GM19328 (cell line): ENCODE measurements at regions not wholly inside any gene's neighbourhood (a gene's known extent, or its start where the extent isn't known, plus 50 kb on each side); places are given as distances from the start of the nearest gene placed in this dataset.
"Not testable (repeated sequence)": the region's sequence is repeated elsewhere in the genome, so short reads cannot be mapped to it uniquely, and the experiment has no call there.

Experiments
- ATAC-seq: cut with Tn5 transposase; IDR thresholded peaks from one replicate; pipeline ENCODE4 v1.9.1; 2021; ENCODE audit warnings: mild to moderate bottlenecking, moderate library complexity; ENCODE audit not compliant: unreplicated experiment

DNA sequence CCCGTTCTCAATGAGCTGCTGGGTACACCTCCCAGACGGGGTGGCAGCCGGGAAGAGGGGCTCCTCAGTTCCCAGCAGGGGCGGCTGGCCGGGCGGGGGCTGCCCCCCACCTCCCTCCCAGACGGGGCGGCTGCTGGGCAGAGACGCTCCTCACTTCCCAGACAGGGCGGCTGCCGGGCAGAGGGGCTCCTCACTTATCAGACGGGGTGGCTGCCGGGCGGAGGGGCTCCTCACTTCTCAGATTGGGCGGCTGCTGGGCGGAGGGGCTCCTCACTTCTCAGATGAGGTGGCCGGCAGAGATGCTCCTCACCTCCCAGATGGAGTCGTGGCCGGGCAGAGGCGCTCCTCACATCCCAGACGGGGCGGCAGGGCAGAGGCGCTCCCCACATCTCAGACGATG, 559.0 kb downstream of the CD109 start:
- not testable (repeated sequence) for ATAC-seq

DNA sequence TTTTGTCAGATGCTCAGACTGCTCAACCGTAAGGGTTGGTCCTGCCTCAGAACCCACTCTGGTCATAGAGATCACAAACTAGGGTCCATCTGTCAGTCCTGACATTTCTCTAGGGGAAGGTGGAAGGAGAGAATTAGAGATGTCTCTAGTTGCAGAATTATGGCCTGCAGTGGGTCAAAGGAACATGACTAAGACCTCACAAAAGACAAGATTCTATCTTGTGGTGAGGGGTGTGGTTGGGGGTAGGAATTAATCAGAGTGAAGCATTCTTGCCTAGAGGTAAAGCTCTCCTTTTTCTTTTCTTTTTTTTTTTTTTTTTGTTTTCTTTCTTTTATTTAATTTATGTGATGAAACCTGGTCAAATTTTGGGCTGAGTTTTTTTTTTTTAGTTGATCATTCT, 558.1 kb downstream of the CD109 start:
- ATAC-seq = not testable (repeated sequence)

DNA sequence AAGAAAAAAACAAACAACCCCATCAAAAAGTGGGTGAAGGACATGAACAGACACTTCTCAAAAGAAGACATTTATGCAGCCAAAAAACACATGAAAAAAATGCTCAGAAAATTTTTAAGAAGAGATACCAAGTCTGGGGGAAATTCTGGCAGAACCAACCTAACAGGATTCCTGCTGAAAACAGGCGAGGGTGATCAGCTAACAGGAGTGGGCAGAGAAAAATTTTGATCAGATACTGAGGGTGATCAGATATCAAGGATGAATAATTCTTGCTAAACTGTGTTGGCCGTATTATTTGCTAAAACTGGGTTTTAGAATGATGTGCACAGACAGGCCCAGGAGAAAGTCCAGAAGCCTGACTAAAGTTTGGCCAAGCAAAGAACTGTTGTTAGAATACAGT, 557.3 kb downstream of the CD109 start:
- no peak for ATAC-seq

DNA sequence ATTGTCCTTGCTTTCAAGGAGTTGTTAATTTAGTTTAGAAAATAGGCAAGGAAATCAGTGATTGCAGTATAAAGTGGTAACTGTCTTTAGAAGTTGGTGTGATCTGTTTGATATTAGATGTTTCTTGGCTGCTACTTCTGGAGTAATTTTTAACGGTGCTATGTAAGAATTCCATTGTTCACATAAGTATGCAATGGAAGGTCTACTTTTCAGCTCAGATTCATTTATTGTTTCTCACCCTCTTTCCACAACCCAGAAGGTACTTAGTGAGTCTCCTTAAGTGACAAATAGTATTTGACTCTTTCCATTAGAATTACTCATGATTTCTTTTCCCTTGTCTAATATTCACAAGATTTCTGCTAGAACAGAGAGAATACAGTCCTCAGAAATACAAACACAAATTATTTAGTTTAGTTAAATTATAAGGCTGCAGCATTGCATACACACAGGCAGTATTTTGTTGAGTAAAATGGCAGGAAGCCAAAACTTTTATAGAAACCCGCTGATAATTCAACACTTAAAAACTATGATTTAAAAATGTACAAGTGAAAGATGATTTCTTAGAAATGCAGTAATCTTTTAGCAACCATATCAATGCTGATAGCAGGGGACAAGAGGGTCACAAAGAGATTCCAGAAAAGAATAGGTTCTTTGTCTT, 554.3 kb downstream of the CD109 start:
- no peak for ATAC-seq

DNA sequence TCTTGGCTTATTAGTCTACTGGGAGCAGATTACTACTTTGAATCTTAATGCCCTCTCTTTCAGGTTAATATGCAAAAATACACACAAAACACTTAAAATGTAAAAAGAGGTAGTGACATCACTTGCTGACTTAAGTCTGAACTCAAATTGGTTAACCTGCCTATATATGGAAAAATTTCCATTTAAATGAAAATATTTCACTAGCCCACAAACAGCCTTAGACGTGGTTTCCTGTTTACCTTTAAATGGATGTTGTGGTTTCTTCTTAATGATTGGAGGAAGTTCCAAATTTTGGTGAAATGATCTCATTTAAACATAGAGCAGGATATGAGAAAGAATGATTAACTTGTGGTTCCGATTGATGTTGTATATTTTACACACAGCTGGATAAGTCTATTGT, 553.7 kb downstream of the CD109 start:
- ATAC-seq = peak; percentile 44

GRCh38 chr6:74248966-74249365, 553.0 kb downstream of the CD109 start:
- no peak for ATAC-seq

DNA sequence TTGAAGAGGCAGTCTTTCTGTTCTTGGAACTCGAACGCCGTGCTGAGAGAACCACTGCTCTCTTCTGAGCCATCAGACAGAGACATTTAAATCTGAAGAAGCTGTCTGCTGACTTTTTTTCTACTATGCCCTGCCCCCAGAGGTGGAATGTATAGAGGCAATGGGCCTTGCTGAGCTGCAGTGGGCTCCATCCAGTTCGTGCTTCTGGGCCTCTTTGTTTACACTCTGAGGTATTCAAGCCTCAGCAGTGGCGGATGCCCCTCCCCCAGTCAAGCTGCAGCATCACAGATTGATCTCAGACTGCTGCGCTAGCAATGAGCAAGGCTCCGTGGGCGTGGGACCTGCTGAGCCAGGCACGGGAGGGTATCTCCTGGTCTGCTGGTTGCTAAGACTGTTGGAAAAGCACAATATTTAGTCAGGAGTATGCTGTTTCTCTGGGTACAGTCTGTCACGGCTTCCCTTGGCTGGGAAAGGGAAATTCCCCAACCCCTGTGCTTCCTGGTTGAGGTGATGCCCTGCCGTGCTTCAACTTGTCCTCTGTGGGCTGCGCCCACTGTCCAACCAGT, 526.8 kb downstream of the CD109 start:
- no peak for ATAC-seq

- no peak for ATAC-seq
These were observed 518.0 kb downstream of the CD109 start for GRCh38 chr6:74213995-74214394.

DNA sequence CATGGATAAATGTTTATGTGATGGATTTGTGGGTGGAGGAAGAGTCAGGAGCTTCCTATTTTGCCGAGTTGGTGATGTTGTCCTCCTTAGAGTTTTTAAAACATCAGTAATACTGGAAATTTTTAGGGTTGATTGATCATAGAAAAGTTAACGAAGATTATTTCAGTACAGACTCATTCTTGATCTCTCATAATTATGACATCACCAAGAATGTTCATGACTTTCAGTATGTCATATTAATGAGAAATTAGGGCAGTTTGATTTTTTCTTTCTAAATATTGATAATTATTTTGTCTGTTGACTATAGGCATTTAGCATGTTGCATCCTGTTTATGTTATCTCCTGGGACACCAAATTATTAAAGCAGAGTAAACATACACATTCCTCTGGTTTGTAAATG, 512.2 kb downstream of the CD109 start:
- ATAC-seq = no peak

GRCh38 chr6:74199215-74199915, 503.4 kb downstream of the CD109 start:
- ATAC-seq = no peak

DNA sequence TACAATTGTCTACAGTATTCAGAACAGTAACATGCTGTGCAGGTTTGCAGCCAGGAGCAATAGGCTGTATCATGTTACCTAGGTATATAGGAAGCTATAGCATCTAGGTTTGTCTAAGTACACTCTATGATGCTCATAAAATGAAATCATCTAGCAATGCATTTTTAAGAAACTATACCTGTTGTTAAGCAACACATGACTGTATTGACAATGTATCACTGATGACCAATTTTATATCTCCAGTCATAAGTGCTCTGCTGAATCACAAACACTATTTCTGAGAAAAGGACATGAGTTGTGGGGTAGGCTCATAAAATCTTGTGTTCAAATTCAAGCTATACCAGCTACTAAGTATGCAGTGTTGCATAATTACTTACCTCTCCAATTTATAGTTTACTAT, 501.3 kb downstream of the CD109 start:
- ATAC-seq = no peak

GRCh38 chr6:74187811-74188210, 491.8 kb downstream of the CD109 start:
- ATAC-seq = no peak

GRCh38 chr6:74182992-74183391, 487.0 kb downstream of the CD109 start:
- ATAC-seq = no peak

DNA sequence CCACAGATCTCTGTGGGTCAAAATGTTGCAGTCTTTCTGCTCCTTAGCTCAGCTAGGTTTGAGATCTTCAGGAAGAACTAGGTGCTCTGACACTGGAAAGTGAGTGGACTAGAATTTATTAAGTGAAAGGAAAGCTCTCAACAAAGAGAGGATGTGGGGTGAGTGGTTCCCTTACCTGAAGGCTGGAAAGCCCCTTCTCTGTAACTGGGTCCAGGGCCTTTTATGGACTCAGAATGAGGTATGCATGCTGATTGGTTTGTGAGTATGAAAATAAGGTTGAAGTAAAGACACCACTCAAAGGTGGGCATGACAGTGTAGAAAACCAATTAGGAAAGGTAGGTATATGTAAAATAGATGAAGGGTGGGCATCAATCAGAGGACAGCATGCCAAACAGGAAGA, 485.5 kb downstream of the CD109 start:
- ATAC-seq = no peak

- no peak for ATAC-seq
These were observed 481.5 kb downstream of the CD109 start for GRCh38 chr6:74177506-74177905.

GRCh38 chr6:74170550-74170949, 474.5 kb downstream of the CD109 start:
- not testable (repeated sequence) for ATAC-seq

- no peak for ATAC-seq
These were observed 474.1 kb downstream of the CD109 start for GRCh38 chr6:74170118-74170517.

- ATAC-seq = no peak
These were observed 472.0 kb downstream of the CD109 start for GRCh38 chr6:74167976-74168375.

- ATAC-seq = no peak
These were observed 471.5 kb downstream of the CD109 start for GRCh38 chr6:74167511-74167910.

DNA sequence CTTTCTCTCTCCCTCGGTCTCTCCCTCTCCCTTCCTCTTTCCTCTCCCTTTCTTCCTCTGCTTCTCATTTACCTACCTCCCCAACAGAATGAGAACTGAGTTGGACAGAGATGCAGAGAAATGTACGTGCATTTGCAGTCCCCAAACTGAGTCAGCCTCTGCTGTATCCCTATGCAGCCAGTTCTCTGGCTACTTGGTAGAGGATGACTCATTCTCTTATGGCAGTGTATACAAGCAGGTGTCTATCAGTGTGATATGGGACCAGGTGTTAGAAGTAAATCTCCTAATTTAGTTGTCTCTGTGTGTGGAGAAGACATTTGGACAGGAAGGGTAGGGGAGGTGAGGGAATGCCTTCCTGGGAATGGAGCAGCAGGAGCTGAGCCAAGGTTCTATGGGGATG, 470.8 kb downstream of the CD109 start:
- ATAC-seq = no peak

GRCh38 chr6:74161380-74161779, 465.4 kb downstream of the CD109 start:
- no peak for ATAC-seq

GRCh38 chr6:74152096-74152675, 456.2 kb downstream of the CD109 start:
- ATAC-seq = no peak
